ENCODE measurements at regions not wholly inside any gene's neighbourhood (a gene's known extent, or its start where the extent isn't known, plus 50 kb on each side); places are given as distances from the start of the nearest gene placed in this dataset.

DNA sequence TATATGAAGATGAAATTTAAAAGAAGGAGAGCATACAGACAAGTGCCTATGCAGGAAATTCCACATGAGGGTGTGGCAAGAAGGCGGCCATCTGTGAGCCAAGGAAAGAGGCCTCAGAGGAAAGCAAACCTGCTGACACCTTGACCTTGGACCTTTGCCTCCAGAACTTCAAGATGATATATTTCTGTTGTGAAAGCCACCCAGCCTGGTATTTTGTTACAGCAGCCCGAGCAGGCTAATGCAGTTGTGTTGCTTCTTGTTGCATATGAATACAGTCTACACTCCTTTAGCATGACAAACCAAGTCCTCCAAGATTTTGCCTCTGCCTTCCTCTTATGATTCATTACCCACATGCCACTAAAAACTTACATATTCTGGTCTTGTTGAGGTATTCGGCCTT, 374.8 kb upstream of the TRIB2 start:
- no peak for DNase-seq (ENCODE audit: low read depth)

DNA sequence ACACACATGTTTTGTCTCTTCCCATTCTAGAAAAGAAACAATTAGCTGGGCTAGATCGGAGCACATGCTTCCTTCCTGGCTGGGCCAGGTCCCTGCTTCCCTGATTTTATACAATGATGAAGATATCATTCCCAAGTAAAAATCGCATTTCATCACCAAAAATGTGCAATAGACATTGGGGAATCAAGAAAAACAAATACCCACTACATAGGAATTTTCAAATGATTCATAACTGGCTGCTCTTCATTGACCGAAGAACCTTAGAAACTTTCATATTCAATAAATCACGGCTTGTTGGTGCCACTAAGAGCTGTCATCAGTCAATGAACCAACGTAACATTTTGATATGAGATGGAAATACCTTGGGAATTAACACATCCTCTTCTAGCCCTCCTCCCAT, 373.6 kb upstream of the TRIB2 start:
- no peak for DNase-seq (ENCODE audit: low read depth)

DNA sequence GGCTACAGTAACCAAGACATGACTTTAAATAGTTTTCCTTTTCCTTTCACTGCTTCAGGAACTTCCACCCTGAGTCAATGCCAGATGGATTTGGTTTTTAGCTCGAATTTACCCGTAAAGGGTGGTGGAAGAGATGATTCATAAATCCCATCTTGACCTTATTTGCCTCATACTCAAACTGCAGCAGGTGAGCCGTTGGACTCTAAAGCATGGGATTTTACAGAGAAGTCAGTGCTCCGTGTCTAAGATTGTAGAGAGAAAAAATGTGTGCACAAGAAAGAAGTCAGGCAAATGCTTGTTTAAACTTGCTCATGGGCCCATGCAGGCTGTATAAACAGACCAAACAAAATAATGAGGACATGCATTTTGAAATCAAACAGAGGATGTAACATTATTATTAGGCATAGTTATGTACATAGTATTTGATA, 369.7 kb upstream of the TRIB2 start:
- DNase-seq (ENCODE audit: low read depth): peak; percentile 72

DNA sequence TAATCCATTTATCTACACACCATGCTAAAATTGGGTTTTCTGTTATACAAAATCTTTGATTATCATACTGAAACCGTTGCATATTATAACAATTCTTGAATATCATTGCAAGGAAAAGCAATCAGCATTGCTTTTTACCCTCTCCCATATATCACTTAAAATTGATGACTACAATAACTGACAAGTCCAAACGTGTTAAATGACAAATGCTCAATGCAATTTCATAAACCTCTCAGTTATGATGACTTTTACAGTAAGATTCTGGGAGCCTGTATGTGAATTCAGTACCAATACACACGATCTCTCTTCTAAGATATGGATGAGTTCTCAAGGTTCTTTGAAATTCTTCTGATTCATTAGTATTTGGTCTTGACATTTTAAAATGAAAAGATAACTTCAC, 368.5 kb upstream of the TRIB2 start:
- no peak for DNase-seq (ENCODE audit: low read depth)

DNA sequence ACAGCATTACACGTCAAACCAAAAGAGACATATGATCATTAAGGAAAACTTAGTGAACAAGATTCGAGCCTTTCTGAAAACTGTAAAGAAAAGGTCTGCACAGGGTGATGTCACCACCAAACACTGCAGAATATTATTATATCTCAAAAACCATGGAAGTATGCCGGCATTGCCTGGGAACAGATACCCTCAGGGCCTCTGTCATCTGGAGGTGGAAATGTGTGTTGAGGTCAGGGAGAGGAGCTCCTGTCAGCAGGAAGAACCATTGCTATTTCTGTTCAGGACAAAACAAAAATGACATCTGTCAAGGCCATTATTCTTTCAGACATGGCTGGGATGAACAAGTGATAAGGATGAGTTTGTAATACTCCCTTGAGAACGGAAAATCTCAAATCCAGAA, 365.9 kb upstream of the TRIB2 start:
- DNase-seq (ENCODE audit: low read depth): no peak

DNA sequence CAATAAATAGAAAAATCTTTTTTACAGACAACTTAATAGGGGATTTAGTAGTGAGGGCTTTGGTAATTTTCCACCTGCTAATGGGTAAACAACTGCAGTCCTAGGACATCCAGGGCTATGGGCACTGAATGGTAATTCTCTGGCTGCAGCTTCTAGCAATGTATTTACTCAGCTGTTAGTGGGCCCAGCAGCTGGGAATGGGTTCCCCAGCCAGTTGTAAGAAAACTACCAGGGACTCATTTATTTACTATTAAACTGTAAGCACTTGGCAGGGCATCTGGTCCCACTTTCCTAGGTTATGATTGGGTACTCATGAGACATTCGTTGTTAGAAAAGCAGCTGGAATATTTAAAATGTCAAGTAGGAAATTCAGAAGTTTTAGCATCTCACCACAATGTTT, 363.8 kb upstream of the TRIB2 start:
- peak; percentile 97 for DNase-seq (ENCODE audit: low read depth)

DNA sequence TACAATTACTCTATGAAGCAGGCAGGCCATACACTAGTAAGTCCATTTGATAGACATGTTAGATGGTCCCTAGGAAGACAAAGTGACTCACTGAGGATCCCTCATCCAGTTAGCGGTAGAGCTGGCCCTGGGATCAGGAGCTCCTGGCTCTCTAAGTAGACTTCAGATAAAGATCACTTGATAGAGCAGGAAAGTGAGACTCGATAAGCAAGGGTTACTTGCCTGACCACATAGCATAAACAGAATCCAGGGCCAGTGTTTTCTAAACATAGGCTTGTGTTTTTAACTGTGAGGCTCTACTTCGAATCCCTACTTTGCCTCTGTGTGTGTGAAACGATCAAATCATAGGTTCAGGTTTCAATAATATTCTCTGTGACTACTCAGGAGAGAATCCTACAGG, 355.2 kb upstream of the TRIB2 start:
- DNase-seq (ENCODE audit: low read depth): no peak

DNA sequence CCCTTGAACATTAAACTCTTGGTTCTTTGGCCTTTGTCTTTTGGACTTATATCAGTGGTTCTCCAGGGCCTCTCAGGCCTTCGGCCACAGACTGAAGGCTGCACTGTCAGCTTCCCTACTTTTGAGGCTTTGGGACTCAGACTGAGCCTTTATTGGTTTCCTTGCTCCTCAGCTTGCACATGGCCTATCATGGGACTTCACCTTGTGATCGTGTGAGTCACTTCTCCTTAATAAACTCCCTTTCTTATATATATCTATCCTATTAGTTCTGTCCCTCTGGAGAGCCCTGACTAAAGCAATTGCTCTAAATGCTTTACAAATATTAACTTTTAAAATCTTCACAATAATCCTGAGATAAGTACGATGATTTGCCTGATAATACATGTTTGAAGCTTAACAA, 353.6 kb upstream of the TRIB2 start:
- DNase-seq (ENCODE audit: low read depth): no peak

DNA sequence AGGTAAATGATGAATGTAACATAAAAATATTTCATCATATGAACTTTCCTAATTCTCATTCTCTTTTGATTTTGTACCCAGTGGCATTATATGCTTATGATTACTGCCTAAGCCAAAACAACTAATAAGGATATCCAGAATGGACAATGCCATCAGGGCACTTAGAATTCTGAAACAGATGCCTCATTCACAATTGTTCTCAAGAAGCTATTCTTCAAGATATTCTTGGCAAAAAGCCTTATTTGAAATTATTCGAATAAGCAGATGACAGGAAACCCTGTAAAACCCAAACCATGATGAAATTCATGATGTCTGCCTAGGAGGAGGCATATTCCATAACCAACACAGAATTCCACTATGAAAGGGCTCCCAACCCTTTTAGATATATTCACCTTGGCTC, 353.2 kb upstream of the TRIB2 start:
- DNase-seq (ENCODE audit: low read depth): no peak

DNA sequence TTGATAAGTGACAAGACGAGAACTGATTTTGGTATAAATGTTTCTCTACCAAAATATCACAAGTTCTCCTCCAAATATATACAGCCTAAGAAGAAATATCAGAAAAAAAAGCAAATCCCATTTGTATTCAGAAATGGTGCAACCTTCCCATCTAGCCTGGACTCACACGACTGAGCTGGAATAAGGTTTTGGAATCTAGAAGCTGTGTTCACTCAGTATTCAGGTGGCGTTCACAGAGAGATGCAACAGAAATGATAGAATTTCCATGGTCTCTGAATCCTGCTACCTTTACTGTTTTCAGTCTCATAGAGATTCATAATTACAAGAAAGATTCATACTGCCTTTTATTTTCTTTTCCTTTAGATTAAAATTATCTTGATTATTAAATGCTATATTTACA, 347.2 kb upstream of the TRIB2 start:
- DNase-seq (ENCODE audit: low read depth): no peak

DNA sequence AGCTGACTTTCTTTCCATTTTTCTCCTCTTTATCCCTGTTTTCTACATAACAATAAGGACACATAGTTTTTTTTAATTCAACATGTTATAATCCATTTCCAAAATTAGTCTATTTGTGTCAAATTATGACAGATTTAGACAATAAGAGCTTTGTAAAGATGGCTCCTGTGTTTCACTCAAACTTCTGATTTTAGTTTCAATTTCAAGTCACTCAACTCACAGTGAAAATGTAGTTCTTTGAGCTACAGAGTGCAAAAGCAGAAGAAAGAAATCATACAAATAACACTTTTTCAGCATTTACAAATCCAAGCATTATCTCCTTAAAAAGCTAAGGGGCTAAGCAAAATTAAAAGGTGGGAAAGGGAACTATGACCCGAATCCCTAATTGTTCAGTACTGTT, 340.7 kb upstream of the TRIB2 start:
- DNase-seq (ENCODE audit: low read depth): no peak

DNA sequence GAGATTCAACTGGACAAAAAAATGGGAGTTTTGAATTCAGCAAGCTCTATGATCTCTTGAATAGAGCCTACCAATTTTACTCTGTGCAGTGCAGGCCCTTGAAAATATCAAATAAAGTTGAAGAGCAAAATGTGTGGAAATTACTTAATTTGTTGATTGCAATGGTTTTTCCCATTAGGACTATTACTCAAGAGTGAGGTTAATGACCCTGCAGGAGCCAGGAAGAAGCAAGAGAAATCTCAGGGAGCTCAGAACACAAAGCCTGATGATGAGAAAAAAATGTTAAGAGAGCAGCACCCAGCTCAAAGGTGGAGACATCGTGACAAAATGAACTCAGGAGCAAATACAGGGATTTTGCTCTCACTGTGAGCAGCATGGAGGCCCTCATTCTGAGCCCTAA, 337.6 kb upstream of the TRIB2 start:
- no peak for DNase-seq (ENCODE audit: low read depth)

DNA sequence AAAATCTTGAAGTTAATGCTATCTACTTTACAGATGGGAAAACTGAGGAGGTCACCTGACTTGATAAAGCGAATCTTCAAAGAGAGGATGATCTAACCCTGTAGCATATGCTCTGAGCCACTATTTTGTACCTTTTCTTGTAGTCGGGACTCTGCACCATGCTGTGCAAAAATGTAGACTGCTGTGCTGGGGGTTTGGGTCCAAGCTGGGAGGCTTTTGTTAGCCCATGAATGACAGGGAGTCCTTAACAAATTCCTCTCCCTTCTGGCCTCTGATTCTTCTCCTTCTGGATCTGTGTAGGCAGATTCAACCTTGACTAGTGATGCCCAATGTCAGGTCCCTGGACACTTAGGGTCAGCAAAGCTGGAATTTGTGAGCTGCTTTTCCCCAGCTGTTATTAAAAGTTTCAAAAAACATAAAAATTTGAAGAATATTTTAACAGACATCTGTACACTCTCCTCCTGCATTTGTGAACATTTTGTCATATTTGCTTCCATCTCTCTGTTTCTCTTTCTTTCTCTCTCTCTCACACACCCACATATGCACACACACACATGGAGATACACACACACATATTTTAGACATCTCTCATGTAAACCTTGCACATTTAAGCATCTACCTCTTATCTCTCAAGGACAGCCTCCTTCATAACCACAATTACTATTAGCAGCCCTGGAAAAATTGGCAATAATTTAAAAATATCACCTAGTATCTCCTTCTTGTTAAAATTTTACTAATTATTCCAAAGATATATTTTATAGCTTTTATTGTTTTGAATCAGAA, 335.0 kb upstream of the TRIB2 start:
- no peak for DNase-seq (ENCODE audit: low read depth)

DNA sequence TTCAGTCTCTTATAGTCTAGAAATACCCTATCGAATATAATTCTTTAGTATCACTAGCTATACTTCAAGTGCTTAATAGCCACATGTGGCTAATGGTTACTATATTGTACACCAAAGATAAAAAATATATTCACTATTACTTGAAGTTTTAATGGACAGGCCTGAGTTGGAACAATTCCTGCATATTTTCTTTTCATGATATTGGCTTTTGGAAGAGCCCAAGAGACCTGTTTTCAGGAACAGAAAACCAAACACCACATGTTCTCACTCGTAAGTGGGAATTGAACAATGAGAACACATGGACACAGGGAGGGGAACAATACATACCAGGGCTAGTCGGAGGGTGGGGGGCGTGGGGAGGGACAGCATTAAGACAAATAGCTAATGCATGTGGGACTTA, 334.4 kb upstream of the TRIB2 start:
- DNase-seq (ENCODE audit: low read depth): no peak

DNA sequence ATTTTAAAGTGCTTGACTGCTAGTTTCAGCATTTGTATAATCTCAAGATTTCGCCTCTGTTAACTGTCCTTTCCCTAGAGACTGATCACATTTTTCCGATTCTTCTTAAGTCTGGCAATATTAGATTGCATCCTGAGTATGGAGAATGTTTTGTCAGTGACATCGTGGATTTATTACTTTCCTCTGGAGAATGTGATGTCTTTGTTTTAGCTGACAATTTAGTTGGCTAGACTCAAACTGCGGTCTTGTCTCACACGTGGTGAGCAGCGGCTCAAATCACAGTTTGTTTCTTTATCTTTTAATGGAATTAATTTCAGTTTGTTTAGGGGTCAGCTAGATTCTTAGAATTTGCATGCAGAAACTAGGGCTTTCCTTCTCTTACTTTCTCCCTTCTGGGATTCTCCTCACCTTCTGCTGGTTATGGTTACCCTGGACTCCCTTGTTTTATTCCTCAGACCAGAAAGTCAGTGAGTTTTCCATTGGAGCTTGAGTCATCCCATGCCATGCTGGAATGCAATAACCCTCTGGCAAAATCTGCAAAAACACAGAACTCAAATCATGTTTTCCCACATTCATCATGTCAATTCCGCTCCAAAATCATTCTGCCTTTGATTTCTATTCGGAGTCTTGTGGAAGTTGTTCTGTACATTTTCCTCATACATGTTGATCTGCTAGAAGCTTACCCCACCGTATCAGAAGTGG, 327.2 kb upstream of the TRIB2 start:
- DNase-seq (ENCODE audit: low read depth): no peak

DNA sequence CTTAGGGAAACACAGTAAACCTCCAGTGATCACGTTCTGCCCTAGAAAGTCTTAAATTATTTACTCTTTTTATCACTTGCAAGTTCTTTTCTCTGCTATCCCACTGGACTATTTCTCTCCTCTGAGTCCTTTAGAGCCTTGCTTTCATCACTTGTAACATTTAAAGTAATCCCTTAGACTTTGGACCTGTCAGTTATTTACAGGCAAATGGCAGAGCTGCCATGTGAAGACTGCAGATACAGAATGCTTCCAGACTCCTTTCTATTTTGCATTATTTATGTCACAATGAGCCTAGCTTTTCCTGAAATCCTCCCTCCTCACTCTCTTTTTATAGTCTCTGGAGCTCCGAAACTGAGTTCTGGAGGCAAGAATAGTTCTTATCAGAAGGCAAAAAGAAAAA, 325.6 kb upstream of the TRIB2 start:
- no peak for DNase-seq (ENCODE audit: low read depth)

DNA sequence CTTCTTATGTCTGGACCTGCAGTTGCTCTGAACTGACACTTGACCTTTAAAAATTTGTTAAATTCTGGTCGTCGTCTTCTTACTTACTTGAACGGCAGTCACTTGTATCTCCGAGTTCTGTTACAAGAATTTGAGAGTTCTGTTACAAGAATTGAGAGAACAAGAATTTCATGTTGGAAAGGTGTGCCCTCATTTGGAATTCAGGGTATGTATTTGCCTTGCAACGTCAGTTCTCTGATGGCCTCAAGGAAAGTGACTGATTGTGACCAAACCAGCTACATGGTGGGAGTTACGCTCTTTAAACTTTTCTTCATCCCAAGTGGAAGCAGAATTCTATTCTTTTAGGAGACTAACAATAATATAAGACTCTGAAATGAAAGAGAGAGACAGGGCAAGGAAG, 320.0 kb upstream of the TRIB2 start:
- no peak for DNase-seq (ENCODE audit: low read depth)

DNA sequence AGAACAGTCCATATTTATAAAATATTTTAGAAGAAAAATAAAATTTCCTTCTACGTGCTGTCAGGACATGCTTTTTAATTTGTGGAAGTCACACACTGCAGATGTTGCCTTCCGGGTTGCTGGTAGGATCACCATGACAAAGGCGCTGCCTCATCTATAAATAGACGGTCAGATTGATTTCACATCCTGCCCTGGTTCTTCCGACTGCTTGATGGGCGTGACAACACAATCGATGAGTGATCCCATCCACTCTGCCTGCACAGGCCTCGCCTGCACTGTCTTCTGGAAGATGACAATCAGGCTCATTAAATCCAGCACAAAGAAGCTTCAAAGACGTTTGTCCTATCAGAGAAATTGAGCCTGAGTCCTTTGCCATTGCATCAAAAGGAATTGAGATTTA, 318.9 kb upstream of the TRIB2 start:
- peak; percentile 12 for DNase-seq (ENCODE audit: low read depth)

DNA sequence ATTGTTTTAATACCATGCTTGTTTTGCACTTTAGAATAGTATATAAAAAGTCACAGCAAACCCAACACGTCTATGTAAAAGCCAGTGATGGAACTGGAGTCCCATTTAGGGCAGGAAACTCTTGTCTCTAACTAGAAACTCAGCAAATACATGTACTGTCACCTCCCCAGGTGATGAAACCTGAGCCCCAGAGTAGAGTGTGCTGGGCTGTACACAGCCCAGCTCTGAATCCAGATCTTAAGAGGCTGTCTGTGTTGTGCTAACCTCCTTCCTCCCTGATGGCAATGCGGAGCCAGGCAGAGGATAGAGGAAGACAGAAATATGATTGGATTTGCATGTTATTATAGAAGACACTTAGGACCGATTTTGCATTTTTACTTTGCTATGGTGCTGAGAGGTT, 317.5 kb upstream of the TRIB2 start:
- DNase-seq (ENCODE audit: low read depth): no peak

DNA sequence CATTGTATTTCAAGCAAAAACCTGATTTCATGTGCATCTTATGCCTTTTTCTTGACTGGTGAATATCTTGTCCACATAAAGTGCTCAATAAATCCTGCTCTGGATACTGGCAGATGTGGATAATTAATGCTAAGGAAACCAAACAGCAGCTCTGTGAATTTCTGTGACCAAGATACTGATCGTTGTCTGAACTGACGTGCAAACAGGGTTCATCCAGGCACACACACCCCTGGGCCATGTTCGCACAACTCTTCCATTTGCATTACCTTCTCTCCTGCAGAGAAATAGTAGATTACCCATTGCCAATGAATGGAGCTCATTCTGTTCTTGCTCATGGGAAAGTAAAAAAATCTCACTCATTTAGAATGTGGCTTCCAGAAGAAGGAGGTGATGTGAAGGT, 316.2 kb upstream of the TRIB2 start:
- DNase-seq (ENCODE audit: low read depth): no peak

DNA sequence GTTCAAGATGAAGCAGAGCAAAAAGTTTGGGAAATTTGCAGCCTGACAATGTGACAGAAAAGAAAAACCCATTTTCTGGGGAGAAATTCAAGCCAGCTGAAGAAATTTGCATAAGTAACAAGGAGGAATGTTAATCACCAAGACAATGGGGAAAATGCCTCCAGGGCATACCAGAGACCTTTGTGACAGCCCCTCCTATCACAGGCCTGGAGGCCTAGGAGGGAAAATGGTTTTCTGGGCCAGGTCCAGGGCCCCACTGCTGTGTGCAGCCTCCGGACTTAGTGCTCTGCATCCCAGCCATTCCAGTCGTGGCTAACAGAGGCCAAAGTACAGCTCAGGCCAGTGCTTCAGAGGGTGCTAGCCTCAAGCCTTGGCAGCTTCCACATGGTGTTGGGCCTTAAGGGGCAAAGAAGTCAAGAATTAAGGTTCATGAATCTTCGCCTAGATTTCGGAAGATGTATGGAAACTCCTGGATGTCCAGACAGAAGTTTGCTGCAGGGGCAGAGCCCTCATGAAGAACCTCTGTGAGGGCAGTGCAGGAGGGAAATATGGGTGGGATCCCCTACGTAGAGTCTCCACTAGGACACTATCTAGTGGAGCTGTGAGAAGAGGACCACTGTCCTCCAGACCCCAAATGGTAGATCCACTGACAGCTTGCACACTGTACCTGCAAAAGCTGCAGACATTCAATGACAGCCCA, 314.1 kb upstream of the TRIB2 start:
- DNase-seq (ENCODE audit: low read depth): no peak

DNA sequence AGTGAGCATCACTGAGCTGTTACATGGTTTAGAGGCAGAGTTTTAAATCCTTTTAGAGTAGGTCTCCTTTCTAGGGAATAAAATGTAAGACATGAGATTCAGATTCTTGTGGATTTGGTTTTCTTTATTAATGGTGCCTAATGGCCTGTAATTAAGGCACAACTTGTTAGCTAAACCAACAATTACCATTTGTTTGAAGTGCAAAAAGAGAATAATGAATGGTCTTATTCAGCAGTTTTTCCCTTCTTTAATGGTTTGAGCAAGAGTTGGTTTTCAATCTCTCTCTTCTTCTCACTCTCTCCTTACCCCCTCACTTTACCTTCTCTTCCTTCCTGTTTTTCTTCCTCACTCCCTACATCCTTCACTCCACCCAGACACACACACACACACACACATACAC, 312.2 kb upstream of the TRIB2 start:
- no peak for DNase-seq (ENCODE audit: low read depth)

DNA sequence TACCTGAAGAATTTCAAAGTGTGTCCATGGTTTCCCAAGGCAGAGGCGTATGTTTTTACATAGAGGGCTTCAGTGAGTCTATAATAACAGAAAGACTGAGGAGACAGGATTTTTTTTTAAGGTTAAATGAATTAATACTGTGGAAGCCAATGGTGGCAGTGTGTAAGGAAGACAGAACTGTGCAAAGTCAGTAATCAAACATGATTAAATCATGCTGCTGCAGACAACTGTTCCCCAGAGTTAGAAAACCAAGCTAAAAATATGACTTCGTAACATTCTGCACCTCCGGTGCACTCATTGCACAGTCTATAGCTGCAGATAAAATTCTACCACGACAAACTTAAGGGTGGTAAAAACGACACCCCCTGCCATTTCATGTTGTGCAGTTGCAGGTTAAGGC, 309.6 kb upstream of the TRIB2 start:
- no peak for DNase-seq (ENCODE audit: low read depth)

All from LHCN-M2 (cell line).